ENCODE measurements at regions not wholly inside any gene's neighbourhood (a gene's known extent, or its start where the extent isn't known, plus 50 kb on each side); places are given as distances from the start of the nearest gene placed in this dataset.

GRCh38 chr7:117971556-117972244, 98.5 kb upstream of the CTTNBP2 start:
- no peak for TF ChIP-seq CTCF (IDR thresholded peaks at IDR 0.05)
- TF ChIP-seq, protein P1, sequence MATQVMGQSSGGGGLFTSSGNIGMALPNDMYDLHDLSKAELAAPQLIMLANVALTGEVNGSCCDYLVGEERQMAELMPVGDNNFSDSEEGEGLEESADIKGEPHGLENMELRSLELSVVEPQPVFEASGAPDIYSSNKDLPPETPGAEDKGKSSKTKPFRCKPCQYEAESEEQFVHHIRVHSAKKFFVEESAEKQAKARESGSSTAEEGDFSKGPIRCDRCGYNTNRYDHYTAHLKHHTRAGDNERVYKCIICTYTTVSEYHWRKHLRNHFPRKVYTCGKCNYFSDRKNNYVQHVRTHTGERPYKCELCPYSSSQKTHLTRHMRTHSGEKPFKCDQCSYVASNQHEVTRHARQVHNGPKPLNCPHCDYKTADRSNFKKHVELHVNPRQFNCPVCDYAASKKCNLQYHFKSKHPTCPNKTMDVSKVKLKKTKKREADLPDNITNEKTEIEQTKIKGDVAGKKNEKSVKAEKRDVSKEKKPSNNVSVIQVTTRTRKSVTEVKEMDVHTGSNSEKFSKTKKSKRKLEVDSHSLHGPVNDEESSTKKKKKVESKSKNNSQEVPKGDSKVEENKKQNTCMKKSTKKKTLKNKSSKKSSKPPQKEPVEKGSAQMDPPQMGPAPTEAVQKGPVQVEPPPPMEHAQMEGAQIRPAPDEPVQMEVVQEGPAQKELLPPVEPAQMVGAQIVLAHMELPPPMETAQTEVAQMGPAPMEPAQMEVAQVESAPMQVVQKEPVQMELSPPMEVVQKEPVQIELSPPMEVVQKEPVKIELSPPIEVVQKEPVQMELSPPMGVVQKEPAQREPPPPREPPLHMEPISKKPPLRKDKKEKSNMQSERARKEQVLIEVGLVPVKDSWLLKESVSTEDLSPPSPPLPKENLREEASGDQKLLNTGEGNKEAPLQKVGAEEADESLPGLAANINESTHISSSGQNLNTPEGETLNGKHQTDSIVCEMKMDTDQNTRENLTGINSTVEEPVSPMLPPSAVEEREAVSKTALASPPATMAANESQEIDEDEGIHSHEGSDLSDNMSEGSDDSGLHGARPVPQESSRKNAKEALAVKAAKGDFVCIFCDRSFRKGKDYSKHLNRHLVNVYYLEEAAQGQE (IDR thresholded peaks at IDR 0.05) = no peak
- no peak for TF ChIP-seq POLR2AphosphoS2 (conservative IDR thresholded peaks at IDR 0.05; ENCODE audit: low read length)
- TF ChIP-seq RCOR1 (IDR thresholded peaks at IDR 0.05; ENCODE audit: low read depth, low read length) = no peak
- no peak for TF ChIP-seq JUN (IDR thresholded peaks at IDR 0.05)
- no peak for TF ChIP-seq JUNB (IDR thresholded peaks at IDR 0.05)
- TF ChIP-seq ESRRA (IDR thresholded peaks at IDR 0.05; ENCODE audit: borderline replicate concordance, low read length) = no peak
- TF ChIP-seq CHD4 (IDR thresholded peaks at IDR 0.05; ENCODE audit: borderline replicate concordance) = no peak
- TF ChIP-seq ZSCAN20 (CRISPR knock-in tag; IDR thresholded peaks at IDR 0.05) = no peak
- TF ChIP-seq POLR2A (IDR thresholded peaks at IDR 0.05; ENCODE audit: low read length) = no peak
- TF ChIP-seq PHF8 (IDR thresholded peaks at IDR 0.05; ENCODE audit: borderline replicate concordance, low read depth) = no peak
- no peak for TF ChIP-seq RAD21 (conservative IDR thresholded peaks at IDR 0.05 in 1 of 2, IDR thresholded peaks at IDR 0.05 in 1 of 2)
- TF ChIP-seq ELK1 (IDR thresholded peaks at IDR 0.05; ENCODE audit: low read depth, low read length) = no peak

Data from A549 (cell line).